Spleen (tissue), 7 donors: ENCODE measurements at regions not wholly inside any gene's neighbourhood (a gene's known extent, or its start where the extent isn't known, plus 50 kb on each side); places are given as distances from the start of the nearest gene placed in this dataset.

ENCODE experiments used
- CTCF ChIP-seq, 11 experiments: fragments of 200-600 bp in 7 of 11; fragments of 450-650 bp in 4 of 11; sonication (generic) in 4 of 11; IDR thresholded peaks in 8 of 11; conservative IDR thresholded peaks in 3 of 11; 1 replicate in 7 of 11; 2 replicates in 4 of 11; pipeline versions ENCODE4 v1.4.0 to v1.8.0; 2016 to 2021; ENCODE audit warnings: antibody characterized with exemption in 11 of 11, inconsistent platforms in 4 of 11, mild to moderate bottlenecking in 1 of 11
- POLR2A ChIP-seq, 3 donors: fragments of 450-650 bp; IDR thresholded peaks; one replicate each; pipeline ENCODE4 v1.5.1; 2017; ENCODE audit warnings: antibody characterized with exemption in 3 of 3, mild to moderate bottlenecking in 1 of 3
- POLR2AphosphoS5 ChIP-seq, 3 donors: sonication (generic); formaldehyde crosslinking; IDR thresholded peaks; one replicate each; pipeline ENCODE4 v1.5.1; 2017; ENCODE audit warnings: antibody characterized with exemption in 3 of 3
- donor health status: DM: no; HTN: no; CAD: no; lungs with moderate emphysema.
- donor health status: DM: no; HTN: no; CAD: no.
- donor health status: DM: no; HTN: no; CAD: no.

GRCh38 chr6:1042583-1043457 lies 269.1 kb upstream of the FOXQ1 start:
- TF ChIP-seq CTCF (IDR thresholded peaks at IDR 0.05 in 8 of 11, conservative IDR thresholded peaks at IDR 0.05 in 3 of 11), result no peak
- no peak for TF ChIP-seq POLR2AphosphoS5 (IDR thresholded peaks at IDR 0.05)
- no peak for TF ChIP-seq POLR2A (IDR thresholded peaks at IDR 0.05)
